HL-60 (cell line): ENCODE measurements at regions not wholly inside any gene's neighbourhood (a gene's known extent, or its start where the extent isn't known, plus 50 kb on each side); places are given as distances from the start of the nearest gene placed in this dataset.

Source experiments
- CTCF ChIP-seq: IDR thresholded peaks from one replicate; pipeline ENCODE4 v1.5.1; 2011; ENCODE audit warnings: low read length, control low read depth, inconsistent platforms; ENCODE audit not compliant: insufficient read depth
- GABPA ChIP-seq: IDR thresholded peaks from 2 replicates; pipeline ENCODE4 v1.6.1; 2012; ENCODE audit warnings: low read depth
- POLR2AphosphoS5 ChIP-seq: IDR thresholded peaks from 2 replicates; pipeline ENCODE4 v1.6.1; 2012; ENCODE audit warnings: low read depth
- REST ChIP-seq: IDR thresholded peaks from 2 replicates; pipeline ENCODE4 v1.6.1; 2012; ENCODE audit warnings: low read depth; ENCODE audit not compliant: insufficient replicate concordance

- no peak for TF ChIP-seq CTCF
- TF ChIP-seq REST, result no peak
- TF ChIP-seq POLR2AphosphoS5, result no peak
- TF ChIP-seq GABPA, result no peak
Observed at GRCh38 chr2:63665091-63665490, 76.3 kb downstream of the MDH1 start.
